ENCODE measurements at regions not wholly inside any gene's neighbourhood (a gene's known extent, or its start where the extent isn't known, plus 50 kb on each side); places are given as distances from the start of the nearest gene placed in this dataset.

- DNase-seq, result no peak
Observed at GRCh38 chr3:64901986-64902516, 214.3 kb upstream of the ADAMTS9 start.

GRCh38 chr3:64901522-64901885 is 213.7 kb upstream of the ADAMTS9 start:
- no peak for DNase-seq

GRCh38 chr3:64900617-64901521 is 213.1 kb upstream of the ADAMTS9 start:
- no peak for DNase-seq

- no peak for DNase-seq
Observed at GRCh38 chr3:64900156-64900555, 212.4 kb upstream of the ADAMTS9 start.

- no peak for DNase-seq
Observed at GRCh38 chr3:64898941-64899340, 211.1 kb upstream of the ADAMTS9 start.

GRCh38 chr3:64895991-64896895 is 208.4 kb upstream of the ADAMTS9 start:
- peak; percentile 14 for DNase-seq

- DNase-seq, result no peak
Observed at GRCh38 chr3:64895106-64895990, 207.5 kb upstream of the ADAMTS9 start.

GRCh38 chr3:64894006-64894405 is 206.2 kb upstream of the ADAMTS9 start:
- DNase-seq, result no peak

- DNase-seq, result no peak
Observed at GRCh38 chr3:64892671-64893309, 205.0 kb upstream of the ADAMTS9 start.

- no peak for DNase-seq
Observed at GRCh38 chr3:64891021-64891420, 203.2 kb upstream of the ADAMTS9 start.

GRCh38 chr3:64890466-64890865 is 202.7 kb upstream of the ADAMTS9 start:
- DNase-seq, result no peak

- no peak for DNase-seq
Observed at GRCh38 chr3:64890006-64890405, 202.2 kb upstream of the ADAMTS9 start.

- DNase-seq, result no peak
Observed at GRCh38 chr3:64888840-64889392, 201.1 kb upstream of the ADAMTS9 start.

- no peak for DNase-seq
Observed at GRCh38 chr3:64888165-64888564, 200.4 kb upstream of the ADAMTS9 start.

- no peak for DNase-seq
Observed at GRCh38 chr3:64885055-64885454, 197.3 kb upstream of the ADAMTS9 start.

GRCh38 chr3:64884536-64884935 is 196.7 kb upstream of the ADAMTS9 start:
- no peak for DNase-seq

GRCh38 chr3:64880916-64881315 is 193.1 kb upstream of the ADAMTS9 start:
- no peak for DNase-seq

GRCh38 chr3:64878362-64878761 is 190.6 kb upstream of the ADAMTS9 start:
- no peak for DNase-seq

- DNase-seq, result no peak
Observed at GRCh38 chr3:64873400-64873799, 185.6 kb upstream of the ADAMTS9 start.

- DNase-seq, result no peak
Observed at GRCh38 chr3:64872345-64872744, 184.5 kb upstream of the ADAMTS9 start.

GRCh38 chr3:64871834-64872249 is 184.0 kb upstream of the ADAMTS9 start:
- no peak for DNase-seq
